GM12873 (cell line): ENCODE measurements at regions not wholly inside any gene's neighbourhood (a gene's known extent, or its start where the extent isn't known, plus 50 kb on each side); places are given as distances from the start of the nearest gene placed in this dataset.

Source experiments
- TF ChIP-seq, protein P1 (sequence below): IDR thresholded peaks from 2 replicates; pipeline ENCODE4 v1.5.1; 2012; ENCODE audit warnings: low read depth, mild to moderate bottlenecking, moderate library complexity, low read length, control low read depth; ENCODE audit not compliant: insufficient read depth; ENCODE audit errors: missing control alignments

DNA sequence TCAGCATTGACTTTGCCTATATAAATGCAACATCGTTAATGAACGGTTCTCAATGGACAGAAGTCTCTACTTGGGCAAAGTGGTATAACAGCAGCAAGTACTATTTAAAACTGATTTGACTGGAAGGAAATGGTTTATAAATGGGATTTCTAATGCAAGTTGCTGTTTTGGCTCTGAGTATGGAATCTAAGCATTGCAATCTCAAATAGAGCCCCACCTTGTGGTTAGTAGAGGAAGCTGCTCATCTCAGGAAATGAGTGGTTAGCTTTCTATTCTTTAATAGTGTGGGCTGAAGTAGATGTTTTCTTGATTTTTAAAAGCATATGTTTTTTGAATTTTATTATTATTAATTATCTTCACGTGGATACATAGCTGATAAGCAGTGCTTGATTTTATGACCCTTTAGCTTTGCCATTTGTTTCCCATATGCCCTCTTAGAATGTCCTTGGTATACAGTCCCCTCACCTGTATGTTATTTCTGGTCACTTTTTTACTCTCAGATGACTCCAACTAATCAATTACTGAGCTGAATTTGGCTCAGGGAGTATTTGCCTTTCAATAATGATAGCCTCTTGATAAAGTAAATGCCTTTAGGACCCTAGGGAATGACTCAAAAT, 67.1 kb downstream of the OXSM start:
- TF ChIP-seq, protein P1, sequence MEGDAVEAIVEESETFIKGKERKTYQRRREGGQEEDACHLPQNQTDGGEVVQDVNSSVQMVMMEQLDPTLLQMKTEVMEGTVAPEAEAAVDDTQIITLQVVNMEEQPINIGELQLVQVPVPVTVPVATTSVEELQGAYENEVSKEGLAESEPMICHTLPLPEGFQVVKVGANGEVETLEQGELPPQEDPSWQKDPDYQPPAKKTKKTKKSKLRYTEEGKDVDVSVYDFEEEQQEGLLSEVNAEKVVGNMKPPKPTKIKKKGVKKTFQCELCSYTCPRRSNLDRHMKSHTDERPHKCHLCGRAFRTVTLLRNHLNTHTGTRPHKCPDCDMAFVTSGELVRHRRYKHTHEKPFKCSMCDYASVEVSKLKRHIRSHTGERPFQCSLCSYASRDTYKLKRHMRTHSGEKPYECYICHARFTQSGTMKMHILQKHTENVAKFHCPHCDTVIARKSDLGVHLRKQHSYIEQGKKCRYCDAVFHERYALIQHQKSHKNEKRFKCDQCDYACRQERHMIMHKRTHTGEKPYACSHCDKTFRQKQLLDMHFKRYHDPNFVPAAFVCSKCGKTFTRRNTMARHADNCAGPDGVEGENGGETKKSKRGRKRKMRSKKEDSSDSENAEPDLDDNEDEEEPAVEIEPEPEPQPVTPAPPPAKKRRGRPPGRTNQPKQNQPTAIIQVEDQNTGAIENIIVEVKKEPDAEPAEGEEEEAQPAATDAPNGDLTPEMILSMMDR, result peak; percentile 79

DNA sequence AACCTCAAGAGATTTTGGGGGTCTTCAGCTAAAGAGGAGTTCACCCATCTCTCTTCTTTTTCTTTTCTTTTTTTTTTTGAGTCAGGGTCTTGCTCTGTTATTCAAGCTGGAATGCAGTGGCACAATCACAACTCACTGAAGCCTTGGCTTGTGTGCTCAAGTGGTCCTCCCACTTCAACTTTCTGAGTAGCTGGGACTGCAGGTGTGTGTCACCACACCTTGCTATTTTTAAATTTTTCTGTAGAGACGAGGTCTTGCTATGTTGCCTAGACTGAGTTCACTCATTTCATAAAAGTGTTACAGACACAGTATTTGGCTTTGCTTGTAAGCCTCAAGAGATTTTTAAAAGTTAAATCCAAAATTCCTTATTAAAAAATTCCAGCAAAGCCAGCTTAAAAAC, 71.7 kb downstream of the OXSM start:
- TF ChIP-seq, protein P1, result no peak

DNA sequence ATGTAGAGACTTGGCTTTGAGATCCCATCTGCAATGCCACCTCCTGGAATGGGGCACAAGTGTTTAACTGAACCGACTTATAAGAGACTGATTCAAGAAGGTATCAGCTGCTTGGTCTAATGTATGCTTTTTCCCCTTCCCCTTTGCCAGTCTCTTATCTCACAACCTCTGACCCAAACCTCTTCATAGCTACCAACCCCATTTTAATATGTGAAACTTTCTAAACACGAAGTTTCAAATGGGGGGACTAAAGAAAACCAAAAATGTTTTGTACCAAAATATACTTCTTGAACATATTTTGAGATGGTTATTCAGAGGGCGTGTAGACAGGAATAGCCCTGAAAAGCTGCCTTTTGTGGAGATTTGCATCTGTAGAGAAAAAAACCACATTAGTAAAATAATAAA, 73.1 kb downstream of the OXSM start:
- TF ChIP-seq, protein P1, result no peak

DNA sequence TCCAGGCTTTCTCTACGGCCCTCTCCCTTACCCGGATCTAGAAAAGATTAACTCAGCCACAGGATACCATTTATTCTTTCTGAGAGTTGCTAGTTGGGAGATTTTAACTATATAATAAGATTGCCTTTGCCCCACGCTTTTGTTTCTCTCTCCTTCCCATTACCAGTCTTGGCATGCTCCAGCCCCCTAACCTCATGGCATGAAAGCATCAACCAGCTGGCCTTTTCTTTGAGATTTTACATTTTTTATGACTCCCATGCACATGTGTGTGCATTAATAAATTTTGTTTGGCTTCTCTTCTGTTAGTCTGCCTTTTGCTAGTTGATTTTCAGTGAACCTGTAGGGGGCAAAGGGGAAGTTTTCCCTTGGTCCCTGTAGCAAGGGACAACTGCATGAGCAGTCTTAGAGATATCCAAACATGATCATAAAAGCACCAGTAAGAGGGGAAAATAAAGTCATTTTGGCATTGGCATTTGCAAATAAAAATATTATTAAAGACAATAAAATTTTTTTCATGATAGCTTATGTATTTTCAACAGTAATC, 73.6 kb downstream of the OXSM start:
- TF ChIP-seq, protein P1, result peak; percentile 39

- TF ChIP-seq, protein P1, result no peak
Measured at GRCh38 chr3:25870452-25870851, 80.6 kb downstream of the OXSM start.

DNA sequence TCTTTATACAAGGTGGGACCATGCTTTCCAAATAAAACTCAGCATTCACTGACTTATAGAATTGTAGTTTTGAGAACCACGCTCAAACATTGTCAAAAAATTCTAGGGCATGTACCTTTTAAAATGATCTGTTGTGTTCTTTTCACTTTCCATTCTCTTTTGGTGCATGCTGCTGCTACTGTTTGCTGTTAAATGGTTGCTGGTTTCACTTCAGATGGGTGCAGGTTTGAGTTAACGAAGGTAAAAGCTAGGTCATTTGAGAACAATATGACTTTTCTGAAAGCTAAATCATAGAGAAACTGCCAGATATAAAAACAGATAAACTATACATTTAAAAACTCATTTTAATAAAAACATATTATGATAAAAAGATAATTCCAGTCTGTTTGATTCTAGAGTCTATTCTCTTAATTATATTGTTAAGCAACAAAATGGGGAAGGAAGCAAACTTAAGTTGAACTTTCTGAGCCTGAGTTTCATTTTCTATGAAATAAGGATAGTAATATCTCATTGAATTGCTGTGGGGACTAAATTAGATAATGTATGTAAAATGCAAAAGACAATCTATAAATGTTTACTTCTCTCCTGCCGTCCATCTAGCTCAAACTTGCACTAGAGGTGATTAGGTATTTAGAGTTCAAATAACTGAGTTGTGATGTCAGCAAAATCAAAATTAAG, 82.4 kb downstream of the OXSM start:
- TF ChIP-seq, protein P1, result no peak

DNA sequence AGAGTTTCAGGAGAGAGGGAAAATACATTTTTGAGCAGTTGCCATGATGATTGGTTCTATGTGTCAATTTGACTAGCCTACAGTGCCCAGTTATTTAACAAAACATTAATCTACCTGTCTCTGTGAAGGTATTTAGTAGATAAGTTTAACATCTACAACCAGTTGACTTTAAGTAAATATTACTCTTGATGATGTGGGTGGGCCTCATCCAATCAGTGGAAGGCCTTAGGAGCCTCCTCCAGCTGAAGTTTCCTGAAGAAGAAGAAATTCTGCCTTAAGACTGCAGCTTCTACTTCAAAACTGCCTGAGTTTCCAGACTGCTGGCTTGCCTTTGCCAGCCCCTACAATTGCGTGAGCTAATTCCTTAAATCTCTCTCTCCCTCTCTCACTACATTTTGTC, 93.6 kb downstream of the OXSM start:
- TF ChIP-seq, protein P1, result no peak
